GM21723 (cell line): ENCODE measurements at regions not wholly inside any gene's neighbourhood (a gene's known extent, or its start where the extent isn't known, plus 50 kb on each side); places are given as distances from the start of the nearest gene placed in this dataset.

Experiments
- ATAC-seq: cut with Tn5 transposase; IDR thresholded peaks from one replicate; pipeline ENCODE4 v1.9.1; 2021; ENCODE audit warnings: mild to moderate bottlenecking, moderate library complexity; ENCODE audit not compliant: unreplicated experiment

DNA sequence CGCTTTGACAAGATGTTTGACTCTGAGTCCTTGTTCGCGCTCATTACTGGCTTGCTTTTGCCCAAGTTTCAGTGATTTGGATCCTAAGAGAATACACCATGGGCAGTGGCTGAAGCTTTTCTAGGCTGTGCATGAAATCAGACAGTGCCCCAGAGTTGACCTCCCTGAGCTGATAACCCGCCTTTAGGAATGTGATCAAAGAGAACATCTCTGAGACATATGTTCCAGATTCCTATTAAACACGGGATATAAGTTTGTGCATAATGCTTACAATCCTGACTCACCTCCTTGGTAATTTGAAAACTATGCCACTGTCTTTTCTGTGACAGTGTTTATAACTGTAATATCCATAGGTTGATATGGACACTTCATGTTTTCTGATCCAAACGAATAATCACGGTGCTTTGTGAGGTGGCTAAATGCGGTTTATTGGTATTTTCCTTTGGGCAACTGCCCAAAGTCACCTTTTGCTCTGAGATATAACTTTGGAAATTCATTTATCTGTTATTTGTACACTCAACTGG lies 732.9 kb downstream of the MTRR start:
- no peak for ATAC-seq

DNA sequence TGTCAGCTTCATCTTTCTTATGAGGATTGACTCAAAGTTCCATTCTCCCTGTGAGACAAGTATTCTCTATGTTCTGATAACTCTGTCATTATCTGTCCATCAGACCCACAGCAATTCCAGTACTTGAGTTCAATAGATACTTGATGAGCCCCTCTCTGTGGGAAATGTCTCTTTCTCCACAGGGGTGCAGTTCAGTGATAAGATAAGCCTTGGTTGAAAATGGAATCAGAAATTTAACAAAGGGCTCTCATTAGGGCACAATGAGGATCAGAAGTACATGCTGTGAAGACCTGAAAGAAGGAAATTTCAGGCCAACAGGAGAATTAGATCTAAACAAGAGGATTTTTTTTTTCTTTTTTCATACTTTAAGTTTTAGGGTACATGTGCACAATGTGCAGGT lies 737.3 kb downstream of the MTRR start:
- no peak for ATAC-seq

DNA sequence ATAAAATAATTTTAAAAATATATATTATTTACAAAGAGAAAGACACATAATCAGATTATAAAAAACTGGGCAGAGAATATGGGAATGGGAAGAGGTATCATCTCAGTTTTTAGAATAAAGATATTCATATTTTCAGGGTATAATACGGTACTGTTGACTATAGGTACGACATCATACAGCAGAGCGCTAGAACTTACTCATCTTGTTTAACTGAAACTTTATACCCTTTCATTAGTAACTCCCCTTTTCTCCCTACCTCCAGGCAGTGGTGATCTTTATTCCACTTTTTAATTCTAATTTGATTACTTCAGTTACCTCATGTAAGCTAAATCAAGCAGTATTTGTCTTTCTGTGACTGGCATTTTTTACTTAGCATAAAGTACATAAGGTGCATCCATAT lies 742.1 kb downstream of the MTRR start:
- ATAC-seq = no peak

DNA sequence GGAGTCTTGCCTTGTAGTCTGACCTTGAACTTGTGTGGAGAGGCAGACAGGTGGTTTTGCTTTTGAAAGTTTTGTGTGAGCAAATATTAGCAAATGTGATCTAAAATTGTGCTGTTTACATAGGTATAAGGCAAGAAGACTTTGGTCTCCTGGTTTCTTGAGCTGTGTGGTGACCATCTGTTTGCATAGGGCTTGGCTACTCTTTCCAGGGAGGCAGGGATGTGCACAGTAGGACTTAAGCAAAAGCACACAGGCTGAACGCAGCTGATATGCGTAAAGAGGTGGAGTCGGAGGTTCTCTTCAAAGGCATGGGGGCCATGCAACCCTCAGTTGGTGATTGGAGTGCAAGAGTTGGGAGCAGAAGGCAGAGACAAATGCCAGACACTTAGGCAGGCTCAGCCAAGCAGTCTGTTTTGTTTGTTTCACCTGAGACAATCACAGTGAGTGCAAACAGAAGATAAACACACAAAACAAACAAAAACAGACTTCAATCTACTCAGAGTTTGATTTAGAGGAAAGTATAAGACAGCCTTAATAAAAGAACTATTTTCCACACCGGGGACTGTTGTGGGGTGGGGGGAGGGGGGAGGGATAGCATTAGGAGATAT lies 744.2 kb downstream of the MTRR start:
- ATAC-seq = no peak

DNA sequence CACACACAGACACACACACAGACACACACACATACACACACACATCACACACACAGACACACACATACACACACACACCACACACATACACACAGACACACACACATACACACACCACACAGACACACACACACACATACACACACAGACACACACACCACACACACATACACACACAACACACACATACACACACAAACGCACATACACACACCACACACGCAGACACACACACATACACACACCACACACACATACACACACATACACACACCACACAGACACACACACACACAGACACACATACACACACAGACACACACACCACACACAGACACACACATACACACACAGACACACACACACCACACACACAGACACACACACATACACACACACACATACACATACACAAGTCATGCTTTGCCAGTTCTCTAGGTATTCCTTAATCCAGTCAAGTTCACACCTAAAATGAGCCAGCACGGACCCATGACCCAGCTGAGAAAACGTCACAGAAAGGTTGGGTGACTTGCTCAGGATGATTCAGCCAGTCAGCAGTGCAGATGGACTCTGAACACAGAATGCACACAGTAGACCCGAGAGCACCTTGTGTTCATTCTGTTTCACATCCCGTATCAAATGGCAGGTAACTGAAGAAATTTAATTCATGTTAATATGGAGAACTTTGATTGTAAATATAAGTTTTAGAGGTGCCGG lies 746.4 kb downstream of the MTRR start:
- ATAC-seq = no peak

DNA sequence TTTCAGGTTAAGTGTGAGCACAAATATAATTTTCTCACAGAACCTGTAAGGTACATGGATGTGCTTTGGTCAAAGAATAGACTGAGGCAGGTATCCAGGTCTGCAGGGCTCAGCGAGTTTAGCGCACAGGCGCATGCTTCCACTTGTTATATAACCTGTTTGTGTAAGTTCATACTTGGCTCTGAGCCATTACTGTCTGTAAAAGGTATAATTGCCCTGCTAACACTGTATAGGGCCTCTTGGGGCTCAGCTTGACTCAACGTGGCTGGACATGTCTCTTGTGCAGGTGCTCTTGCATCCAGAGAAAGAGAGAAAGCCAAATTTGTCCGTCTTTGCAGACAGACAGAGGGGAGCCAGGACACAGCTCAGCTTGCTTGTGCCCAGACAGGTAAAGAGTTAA lies 759.6 kb downstream of the MTRR start:
- ATAC-seq = no peak

DNA sequence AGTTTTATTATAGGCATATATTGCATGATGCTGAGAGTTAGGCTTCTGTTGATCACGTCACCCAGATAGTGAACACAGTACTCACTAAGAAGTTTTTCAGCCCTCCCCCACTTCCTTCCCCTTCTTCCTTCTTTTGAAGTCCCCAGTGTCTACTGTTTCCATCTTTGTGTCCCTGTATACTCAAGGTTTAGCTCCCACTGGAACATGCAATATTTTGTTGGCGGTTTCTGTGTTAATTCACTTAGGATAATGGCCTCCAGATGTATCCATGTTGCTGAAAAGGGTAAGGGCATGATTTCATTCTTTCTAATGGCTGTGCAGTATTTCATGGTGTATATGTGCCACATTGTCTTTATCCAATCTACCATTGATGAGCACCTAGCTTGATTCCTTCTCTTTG lies 764.3 kb downstream of the MTRR start:
- no peak for ATAC-seq

DNA sequence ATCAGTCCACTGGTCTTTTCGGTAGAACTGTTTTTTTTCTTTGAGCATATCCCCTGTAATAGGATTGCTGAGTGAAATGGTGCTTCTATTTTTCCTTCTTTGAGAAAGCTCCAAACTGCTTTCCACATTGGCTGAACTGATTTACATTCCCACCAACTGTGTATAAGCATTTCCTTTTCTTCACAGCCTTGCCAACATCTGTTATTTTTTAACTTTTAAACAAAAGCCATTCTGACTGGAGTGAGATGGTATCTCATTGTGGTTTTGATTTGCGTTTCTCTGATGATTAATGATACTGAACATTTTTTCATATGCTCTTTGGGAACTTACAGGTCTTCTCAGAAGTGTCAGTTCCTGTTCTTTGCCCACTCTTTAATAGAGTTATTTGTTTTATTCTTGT lies 764.7 kb downstream of the MTRR start:
- no peak for ATAC-seq

DNA sequence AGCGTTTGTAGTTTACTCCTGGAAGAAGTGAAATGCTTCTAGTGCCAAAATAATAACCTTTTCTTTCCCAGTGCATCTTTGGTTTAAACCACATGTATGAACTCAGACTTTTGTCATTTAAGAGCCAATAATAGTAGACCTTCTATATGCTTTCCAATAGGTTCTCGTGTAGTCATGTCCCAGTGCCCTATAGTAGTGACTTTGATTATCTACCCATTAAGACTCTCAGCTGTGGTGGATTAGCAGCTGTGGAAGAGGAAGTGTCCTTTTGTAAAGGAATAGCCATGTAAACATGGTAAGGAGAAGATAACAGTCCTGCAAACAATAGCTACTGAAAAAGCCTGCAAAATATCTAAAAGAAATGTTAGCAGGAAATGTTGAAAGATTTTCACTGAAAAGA lies 765.3 kb downstream of the MTRR start:
- ATAC-seq = no peak

DNA sequence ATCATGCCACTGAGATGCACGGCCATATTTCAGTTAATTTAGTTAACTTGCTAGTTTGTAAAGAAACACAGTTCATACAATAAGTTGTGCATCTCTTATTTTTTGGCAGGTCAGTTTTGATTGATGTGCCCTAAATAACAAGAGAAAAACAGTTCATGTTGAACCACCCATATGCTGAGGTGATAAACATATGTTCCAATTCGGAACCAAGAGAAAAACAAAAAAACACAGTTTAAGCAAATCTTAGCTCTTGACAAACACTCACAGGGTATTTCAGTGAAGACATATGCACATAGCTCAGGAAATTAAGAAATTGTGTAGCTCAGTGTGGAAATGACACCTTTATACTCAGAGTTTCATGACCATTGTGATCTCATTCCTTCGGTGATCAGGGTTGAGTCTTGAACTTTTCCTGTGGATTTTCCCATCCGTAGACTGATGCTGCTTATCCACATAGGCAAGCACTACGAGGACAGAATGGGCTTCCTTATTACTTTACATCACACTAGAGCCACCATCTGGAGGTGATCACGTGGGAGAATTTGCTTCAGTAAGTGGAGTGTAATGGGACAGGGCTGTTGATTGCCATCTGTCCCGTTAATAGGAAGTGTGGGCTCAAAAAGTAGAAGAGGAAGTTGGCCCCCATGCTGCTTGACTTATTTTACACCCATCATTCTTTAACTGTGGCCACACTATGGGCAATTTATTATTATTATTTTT lies 773.0 kb downstream of the MTRR start:
- ATAC-seq = no peak

DNA sequence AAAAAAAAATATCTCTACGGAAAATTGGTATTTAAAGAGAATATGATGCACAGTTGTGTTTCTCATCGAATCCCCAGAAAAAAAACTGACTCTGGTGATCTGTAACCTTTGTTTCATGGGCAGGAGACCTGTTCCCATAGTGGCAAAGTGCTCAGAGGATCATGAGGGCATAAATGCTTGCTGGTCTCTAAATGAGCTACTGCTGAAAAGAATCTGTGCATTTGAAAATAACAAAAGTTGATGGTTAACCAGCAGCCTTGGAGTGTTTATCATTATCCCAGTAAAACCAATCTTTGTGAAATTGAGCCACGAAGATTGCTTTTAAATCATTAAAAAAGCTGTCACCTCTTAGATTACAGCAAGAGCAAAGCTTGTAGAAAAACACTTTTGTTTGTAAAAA lies 775.4 kb downstream of the MTRR start:
- no peak for ATAC-seq

DNA sequence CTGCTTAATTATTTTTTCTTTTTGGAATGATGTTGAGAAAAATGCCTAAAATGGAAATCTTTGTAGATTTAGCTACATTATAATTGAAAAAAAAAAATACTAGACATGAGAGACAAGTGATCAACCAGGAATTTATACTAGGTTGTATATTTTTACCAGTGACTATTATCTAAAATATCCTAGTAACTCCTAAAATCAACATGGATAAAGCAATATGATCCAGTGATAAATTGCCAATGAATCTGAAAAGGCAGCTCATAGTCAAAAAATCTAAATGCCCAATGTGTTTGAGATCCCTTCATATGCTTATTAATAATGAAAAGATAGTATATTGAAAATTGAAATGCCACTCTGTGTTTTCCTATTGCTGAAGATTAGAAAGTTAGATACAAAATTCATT lies 778.2 kb downstream of the MTRR start:
- ATAC-seq = no peak

DNA sequence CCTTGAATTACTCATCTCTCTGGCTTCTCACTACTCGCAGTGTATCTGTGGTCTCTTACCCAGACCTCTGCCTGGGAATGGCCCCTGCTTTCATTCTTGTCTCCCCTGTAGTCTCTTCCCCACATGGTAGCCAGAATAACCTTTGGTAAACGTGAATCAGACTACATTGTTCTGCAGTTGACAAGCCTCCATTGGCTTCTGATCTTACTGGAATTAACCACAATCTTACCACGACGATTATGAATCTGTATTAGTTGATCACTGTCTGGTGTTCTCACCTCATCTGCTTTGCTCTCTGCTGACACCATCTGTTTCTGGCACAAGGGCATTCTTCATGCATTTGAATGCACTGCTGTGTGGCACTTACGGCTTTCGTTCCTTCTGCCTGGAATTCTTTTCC lies 781.2 kb downstream of the MTRR start:
- no peak for ATAC-seq

DNA sequence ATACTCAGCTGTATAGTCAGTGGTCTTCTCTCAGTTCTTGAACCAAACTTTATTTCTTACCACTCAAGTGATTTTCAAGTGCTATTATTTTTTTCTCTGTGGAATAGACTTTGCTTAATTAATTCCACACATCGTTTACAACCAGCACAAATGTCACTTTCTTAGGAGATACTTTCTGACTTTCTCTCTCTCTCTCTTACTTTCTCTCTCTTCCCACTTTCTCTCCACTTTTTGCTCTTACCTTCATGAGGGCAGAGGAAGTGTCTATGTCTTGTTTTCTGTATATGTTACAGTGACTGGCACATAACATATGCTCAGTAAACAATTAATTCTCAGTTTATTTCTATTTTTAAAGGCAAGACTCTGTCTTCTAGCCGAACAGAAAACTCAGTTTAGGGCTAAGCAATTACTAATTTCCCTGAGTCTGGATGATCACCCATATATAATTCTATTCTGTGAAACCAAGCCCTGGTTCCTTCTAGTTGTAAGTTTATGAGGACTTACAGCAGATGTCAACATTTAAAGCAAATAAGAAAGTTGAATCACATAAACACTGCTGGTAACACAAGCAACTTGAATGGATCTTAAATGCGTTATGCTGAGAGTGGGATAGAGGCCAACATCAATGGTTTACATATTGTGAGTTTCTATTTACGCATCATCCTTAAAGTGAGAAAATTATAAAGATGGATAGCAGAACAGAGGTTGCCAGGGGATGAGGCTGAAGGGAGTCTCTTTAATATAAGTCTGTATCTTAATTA lies 791.4 kb downstream of the MTRR start:
- no peak for ATAC-seq

DNA sequence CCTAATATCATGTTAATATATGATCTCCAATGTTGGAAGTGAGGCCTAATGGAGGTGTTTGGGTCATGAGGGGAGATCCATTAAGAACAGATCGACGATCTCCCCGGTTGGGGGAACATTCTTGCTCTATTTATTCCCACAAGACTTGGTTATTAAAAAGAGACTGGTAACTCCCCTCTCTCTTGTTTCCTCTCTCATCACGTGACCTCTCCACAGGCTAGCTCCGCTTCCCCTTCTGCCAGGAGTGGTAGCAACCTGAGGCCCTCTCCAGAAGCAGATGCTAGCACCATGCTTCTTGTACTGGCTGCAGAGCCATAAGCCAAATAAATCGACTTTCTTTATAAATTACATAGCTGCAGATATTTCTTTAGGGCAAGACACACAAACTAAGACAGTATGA lies 794.4 kb downstream of the MTRR start:
- no peak for ATAC-seq

DNA sequence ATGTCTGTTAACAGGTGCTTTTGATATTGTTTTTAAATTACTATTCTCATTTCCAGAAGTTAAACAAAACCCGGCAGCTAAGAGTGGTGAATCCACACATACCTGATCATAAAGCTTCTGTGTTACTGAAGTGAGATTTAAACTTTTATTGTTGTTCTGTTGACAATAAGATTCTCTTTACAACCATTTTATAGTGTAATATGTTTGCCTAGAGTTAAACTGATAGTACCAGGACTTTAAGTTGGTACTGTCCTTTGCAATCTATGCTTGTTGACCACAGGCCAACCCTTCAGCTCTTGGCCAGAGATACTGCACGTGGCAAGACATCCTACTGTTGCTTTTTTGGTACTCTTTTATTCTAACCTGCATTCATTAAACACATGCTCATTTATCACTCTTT lies 806.2 kb downstream of the MTRR start:
- ATAC-seq = no peak

DNA sequence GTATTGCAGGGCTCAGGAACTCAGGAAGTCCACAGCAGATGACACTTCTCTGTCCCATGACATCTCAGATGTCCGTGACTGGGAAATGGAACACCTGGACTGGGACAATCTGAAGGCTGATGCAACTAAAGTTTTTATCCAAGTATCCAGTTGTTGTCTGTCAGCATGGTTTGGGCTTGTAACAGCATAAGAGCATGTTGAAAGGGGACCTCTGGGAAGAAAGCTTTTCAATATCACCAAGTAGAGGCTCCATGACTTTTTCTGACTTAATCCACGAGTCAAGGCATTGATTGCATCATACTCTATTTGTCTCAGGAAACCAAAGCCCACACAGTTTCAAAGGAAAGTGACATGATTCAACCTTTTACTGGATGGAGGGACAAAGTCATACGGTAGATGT lies 807.7 kb downstream of the MTRR start:
- ATAC-seq = no peak

DNA sequence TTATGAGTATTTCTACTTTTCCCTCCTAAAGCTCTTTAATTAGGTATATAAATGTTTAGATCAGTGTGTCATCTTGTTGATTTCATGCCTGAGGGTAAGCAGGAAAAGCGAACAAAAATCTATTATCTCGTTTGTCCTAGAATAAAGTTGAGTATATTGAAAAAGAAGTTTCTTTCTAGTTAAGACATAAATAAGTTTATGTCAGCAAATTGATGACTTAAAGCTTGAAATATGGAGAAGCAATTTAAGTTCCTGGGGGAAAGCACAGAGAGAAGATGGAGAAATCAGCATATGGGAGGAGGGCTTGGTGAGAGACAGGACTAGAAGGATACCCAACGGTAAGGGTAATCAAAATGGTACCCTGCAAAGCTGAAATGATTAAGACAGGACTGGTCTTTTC lies 813.4 kb downstream of the MTRR start:
- no peak for ATAC-seq

DNA sequence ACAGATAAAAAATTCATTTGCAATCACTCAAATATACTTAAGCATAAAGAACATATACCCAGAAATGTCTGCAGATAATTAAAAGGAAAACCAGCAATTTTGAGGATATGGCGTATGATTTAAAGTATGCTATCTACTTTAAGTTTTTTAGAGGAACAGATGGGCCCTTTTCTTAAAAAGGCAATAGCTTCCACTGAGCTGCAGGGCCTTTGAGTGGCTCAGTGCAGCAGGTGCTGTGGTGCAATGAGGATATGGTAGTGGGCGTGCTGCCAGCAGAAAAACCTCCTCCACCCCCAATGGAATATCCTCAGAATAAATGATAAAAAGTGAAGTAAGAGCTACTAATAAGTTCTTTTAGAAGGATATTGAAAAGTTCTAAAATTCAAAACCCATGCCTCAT lies 814.5 kb downstream of the MTRR start:
- no peak for ATAC-seq

DNA sequence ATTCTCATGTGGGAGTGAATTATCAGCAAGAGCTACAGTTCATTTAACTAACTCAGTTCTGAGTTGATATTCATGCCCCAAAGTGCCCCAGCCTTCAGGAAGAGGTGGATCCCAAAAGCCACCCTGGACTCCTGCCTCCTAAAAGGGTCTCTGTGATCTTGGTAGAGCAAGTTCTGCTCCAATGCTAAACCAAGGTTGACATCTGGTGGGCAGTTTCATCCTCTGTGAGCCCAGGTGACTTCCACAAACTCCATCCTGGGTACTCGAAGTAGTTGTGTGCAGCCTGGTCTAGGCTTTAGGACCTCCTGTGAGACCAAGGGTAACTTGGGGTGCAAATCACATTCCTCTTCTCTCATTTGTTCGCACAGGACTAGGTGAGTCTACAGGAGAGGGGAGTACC lies 816.8 kb downstream of the MTRR start:
- no peak for ATAC-seq

DNA sequence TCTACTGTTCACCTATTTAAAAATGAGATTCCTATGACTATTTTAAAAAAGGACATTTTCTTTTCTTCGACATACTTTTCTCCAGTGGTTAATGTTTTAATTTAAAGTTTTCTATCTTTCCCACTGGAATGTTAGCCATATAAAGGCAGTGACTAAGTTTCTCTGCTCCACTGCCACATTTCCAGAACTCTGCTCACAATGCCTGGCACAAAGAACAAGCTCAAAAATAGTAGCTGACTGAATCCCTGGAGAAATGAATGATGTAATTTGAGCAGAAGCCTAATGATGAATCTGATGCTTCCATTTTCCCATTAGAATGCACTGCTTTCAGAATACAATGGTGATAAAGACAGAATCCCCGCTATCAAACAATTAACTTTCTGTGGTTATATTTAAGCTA lies 817.8 kb downstream of the MTRR start:
- ATAC-seq = no peak
